MM.1S (cell line): ENCODE measurements at regions not wholly inside any gene's neighbourhood (a gene's known extent, or its start where the extent isn't known, plus 50 kb on each side); places are given as distances from the start of the nearest gene placed in this dataset.

ENCODE experiments used
- EZH2 ChIP-seq: fragments of 300-600 bp; sonication (generic); optimal IDR thresholded peaks from 2 replicates; pipeline ENCODE3; 2017; ENCODE audit warnings: low read depth, mild to moderate bottlenecking, antibody characterized with exemption, low read length, mixed read lengths
- EZH2phosphoT487 ChIP-seq: fragments of 300-600 bp; sonication (generic); IDR thresholded peaks from 2 replicates; pipeline ENCODE4 v1.6.1; 2018; ENCODE audit warnings: antibody characterized with exemption, low read length

GRCh38 chr6:105691971-105692370 is 289.1 kb upstream of the PREP start:
- TF ChIP-seq EZH2 (no peak), EZH2phosphoT487 (no peak)
